ENCODE measurements at regions not wholly inside any gene's neighbourhood (a gene's known extent, or its start where the extent isn't known, plus 50 kb on each side); places are given as distances from the start of the nearest gene placed in this dataset.

DNA sequence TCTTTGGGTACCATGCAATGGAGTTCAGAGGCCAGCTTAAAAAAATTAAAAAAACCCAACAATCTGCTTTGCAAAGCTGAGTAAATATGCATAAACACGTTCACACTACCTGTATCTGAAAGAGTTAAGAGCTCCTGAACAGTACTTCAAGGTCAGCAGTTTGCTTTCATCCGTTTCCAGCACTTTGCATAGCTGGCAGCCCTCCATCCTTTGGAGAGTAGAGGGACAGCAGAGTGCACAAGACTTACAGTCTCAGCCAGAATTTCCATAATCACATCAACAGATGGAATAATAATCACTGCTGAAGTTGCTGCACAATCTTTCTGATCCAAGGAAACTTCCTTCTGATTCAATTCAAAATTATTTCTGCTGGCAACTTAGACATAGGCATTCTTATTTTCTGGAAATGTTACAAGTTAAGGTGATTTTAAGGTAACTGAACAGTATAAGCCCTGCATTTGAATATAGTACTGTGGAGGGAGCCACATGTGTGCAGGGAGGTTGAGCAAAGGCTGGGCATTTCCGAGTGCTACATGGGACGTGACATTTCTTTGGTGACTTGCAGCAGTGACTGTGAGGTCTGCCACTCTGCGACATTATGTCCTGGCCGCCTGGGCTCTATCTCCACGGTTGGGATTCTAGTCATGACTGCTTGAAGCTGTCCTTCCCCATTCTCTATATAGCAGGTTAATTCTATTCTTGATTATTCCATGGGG lies 73.5 kb upstream of the EMCN start:
- no peak for TF ChIP-seq EZH2phosphoT487 (IDR thresholded peaks at IDR 0.05; ENCODE audit: low read depth)
- TF ChIP-seq, protein P1, sequence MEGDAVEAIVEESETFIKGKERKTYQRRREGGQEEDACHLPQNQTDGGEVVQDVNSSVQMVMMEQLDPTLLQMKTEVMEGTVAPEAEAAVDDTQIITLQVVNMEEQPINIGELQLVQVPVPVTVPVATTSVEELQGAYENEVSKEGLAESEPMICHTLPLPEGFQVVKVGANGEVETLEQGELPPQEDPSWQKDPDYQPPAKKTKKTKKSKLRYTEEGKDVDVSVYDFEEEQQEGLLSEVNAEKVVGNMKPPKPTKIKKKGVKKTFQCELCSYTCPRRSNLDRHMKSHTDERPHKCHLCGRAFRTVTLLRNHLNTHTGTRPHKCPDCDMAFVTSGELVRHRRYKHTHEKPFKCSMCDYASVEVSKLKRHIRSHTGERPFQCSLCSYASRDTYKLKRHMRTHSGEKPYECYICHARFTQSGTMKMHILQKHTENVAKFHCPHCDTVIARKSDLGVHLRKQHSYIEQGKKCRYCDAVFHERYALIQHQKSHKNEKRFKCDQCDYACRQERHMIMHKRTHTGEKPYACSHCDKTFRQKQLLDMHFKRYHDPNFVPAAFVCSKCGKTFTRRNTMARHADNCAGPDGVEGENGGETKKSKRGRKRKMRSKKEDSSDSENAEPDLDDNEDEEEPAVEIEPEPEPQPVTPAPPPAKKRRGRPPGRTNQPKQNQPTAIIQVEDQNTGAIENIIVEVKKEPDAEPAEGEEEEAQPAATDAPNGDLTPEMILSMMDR (IDR thresholded peaks at IDR 0.05; ENCODE audit: low read depth, low read length) = no peak
